ENCODE measurements at regions not wholly inside any gene's neighbourhood (a gene's known extent, or its start where the extent isn't known, plus 50 kb on each side); places are given as distances from the start of the nearest gene placed in this dataset.

DNA sequence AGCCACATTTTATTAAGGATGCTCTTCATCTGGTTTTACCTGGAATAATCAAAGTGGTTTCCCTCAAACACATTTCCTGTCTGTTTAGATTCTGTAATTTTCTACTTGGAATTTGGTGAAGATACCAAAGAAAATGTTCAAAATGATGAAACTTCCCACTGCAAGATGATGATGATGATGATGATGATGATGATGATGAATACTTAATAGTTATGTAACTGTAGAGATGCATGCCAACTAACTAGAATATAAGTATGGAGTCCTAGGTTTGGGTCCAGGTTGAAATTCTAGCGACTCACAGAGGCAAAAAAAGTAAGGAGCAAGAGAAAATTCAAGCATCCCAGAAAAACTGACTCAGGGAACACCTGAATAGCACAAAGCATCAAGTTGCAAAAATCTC lies 104.0 kb upstream of the KIAA1217 start:
- TF ChIP-seq TAF1 (IDR thresholded peaks at IDR 0.05; ENCODE audit: borderline replicate concordance, insufficient read depth, low read length) (no peak), POLR2AphosphoS5 (IDR thresholded peaks at IDR 0.05; ENCODE audit: low read depth, low read length) (no peak), SIN3A (IDR thresholded peaks at IDR 0.05; ENCODE audit: borderline replicate concordance, insufficient read depth, low read length) (no peak), FOXP2 (optimal IDR thresholded peaks at IDR 0.05; ENCODE audit: borderline replicate concordance, extremely low read depth, extremely low read length, insufficient read depth) (no peak)
- TF ChIP-seq, protein P1, sequence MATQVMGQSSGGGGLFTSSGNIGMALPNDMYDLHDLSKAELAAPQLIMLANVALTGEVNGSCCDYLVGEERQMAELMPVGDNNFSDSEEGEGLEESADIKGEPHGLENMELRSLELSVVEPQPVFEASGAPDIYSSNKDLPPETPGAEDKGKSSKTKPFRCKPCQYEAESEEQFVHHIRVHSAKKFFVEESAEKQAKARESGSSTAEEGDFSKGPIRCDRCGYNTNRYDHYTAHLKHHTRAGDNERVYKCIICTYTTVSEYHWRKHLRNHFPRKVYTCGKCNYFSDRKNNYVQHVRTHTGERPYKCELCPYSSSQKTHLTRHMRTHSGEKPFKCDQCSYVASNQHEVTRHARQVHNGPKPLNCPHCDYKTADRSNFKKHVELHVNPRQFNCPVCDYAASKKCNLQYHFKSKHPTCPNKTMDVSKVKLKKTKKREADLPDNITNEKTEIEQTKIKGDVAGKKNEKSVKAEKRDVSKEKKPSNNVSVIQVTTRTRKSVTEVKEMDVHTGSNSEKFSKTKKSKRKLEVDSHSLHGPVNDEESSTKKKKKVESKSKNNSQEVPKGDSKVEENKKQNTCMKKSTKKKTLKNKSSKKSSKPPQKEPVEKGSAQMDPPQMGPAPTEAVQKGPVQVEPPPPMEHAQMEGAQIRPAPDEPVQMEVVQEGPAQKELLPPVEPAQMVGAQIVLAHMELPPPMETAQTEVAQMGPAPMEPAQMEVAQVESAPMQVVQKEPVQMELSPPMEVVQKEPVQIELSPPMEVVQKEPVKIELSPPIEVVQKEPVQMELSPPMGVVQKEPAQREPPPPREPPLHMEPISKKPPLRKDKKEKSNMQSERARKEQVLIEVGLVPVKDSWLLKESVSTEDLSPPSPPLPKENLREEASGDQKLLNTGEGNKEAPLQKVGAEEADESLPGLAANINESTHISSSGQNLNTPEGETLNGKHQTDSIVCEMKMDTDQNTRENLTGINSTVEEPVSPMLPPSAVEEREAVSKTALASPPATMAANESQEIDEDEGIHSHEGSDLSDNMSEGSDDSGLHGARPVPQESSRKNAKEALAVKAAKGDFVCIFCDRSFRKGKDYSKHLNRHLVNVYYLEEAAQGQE (IDR thresholded peaks at IDR 0.05; ENCODE audit: insufficient read depth in 1 of 2, low read depth in 2 of 2, low read length in 2 of 2), result no peak

DNA sequence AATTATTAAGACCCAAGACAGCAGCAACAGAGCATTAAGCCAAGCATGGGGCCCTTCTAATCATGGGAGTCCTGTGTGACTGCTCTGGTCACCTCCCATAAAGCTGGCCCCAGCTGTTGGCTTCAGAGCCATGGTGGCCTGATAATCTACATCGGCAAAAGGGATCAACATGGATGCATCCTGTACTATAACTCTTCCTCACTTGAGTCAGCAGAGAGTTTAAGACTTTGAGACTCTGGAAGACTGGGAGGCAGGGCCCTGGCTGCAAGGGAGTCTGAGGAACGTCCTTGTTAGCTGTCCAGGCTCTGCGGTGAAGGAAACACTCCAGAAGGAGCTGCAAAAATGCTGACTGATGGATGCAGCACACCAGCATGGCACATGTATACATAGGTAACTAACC lies 95.0 kb upstream of the KIAA1217 start:
- no peak for TF ChIP-seq POLR2AphosphoS5 (IDR thresholded peaks at IDR 0.05; ENCODE audit: low read depth, low read length)
- no peak for TF ChIP-seq SIN3A (IDR thresholded peaks at IDR 0.05; ENCODE audit: borderline replicate concordance, insufficient read depth, low read length)
- no peak for TF ChIP-seq FOXP2 (optimal IDR thresholded peaks at IDR 0.05; ENCODE audit: borderline replicate concordance, extremely low read depth, extremely low read length, insufficient read depth)
- TF ChIP-seq, protein P1 (IDR thresholded peaks at IDR 0.05; ENCODE audit: insufficient read depth in 1 of 2, low read depth in 2 of 2, low read length in 2 of 2), result no peak
- TF ChIP-seq TAF1 (IDR thresholded peaks at IDR 0.05; ENCODE audit: borderline replicate concordance, insufficient read depth, low read length), result no peak

DNA sequence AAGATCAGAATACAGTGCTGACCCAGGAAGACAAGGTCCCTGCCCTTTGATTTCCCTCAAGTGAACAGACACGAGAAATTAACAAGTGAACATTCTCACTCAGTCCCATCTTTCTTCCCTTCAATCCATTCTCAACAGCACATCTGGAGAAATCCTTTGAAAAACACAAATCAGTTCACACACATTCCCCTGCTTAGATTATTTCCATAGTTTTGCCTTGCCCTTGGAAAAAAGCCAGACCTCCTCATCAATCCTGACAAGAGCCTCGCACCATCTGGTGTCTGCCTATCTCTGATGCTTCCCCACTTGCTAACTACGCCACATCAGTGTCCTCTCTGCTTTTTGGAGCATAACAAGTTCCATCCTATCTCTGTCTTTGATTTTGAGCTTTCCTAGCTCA lies 94.4 kb upstream of the KIAA1217 start:
- TF ChIP-seq POLR2AphosphoS5 (IDR thresholded peaks at IDR 0.05; ENCODE audit: low read depth, low read length) (no peak), FOXP2 (optimal IDR thresholded peaks at IDR 0.05; ENCODE audit: borderline replicate concordance, extremely low read depth, extremely low read length, insufficient read depth) (no peak), TAF1 (IDR thresholded peaks at IDR 0.05; ENCODE audit: borderline replicate concordance, insufficient read depth, low read length) (no peak), SIN3A (IDR thresholded peaks at IDR 0.05; ENCODE audit: borderline replicate concordance, insufficient read depth, low read length) (no peak)
- TF ChIP-seq, protein P1 (IDR thresholded peaks at IDR 0.05; ENCODE audit: insufficient read depth in 1 of 2, low read depth in 2 of 2, low read length in 2 of 2), result no peak

DNA sequence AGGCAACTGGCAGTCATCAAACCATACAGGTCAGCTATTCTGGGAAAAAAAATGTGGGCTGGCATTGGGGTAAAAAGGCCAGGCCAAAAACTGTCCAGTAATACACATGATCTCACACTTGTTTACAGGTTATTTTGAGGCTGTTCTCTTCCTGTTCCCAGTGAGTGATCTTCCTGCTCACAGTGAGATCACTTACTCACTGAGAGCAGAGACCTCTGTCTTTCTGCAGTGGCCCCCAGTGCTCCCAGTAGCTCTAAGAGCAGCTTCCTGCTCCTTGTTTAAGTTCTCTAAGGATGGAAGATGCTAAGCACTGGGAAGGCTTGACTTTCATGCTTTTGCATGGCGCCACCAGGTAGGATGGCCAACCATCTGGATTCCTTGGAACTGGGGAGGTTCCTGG lies 93.5 kb upstream of the KIAA1217 start:
- no peak for TF ChIP-seq TAF1 (IDR thresholded peaks at IDR 0.05; ENCODE audit: borderline replicate concordance, insufficient read depth, low read length)
- no peak for TF ChIP-seq FOXP2 (optimal IDR thresholded peaks at IDR 0.05; ENCODE audit: borderline replicate concordance, extremely low read depth, extremely low read length, insufficient read depth)
- no peak for TF ChIP-seq SIN3A (IDR thresholded peaks at IDR 0.05; ENCODE audit: borderline replicate concordance, insufficient read depth, low read length)

DNA sequence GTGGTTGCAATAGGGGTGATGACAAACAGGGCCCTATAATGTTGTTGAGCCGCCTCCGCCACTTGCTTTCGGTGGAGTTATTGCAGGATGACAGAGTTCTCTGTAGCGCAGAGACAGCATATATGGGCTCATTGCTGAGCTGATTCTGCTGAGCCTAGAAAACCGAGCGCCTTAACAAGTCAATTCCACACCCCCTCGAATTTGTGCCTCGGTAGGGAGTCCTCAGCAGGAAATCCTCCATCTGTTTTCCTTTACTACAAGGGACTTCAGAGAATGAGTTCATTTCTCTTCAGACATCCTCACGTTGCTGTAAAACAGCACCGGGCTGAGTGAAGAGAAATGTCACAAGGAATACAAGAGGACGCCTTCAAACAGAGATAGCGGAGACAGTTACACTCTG lies 90.7 kb upstream of the KIAA1217 start:
- TF ChIP-seq TAF1 (IDR thresholded peaks at IDR 0.05; ENCODE audit: borderline replicate concordance, insufficient read depth, low read length) (no peak), FOXP2 (optimal IDR thresholded peaks at IDR 0.05; ENCODE audit: borderline replicate concordance, extremely low read depth, extremely low read length, insufficient read depth) (no peak), SIN3A (IDR thresholded peaks at IDR 0.05; ENCODE audit: borderline replicate concordance, insufficient read depth, low read length) (no peak), POLR2AphosphoS5 (IDR thresholded peaks at IDR 0.05; ENCODE audit: low read depth, low read length) (no peak)
- TF ChIP-seq, protein P1 (IDR thresholded peaks at IDR 0.05; ENCODE audit: insufficient read depth in 1 of 2, low read depth in 2 of 2, low read length in 2 of 2), result no peak
